NT2/D1 (cell line): ENCODE measurements at regions not wholly inside any gene's neighbourhood (a gene's known extent, or its start where the extent isn't known, plus 50 kb on each side); places are given as distances from the start of the nearest gene placed in this dataset.

Source experiments
- SUZ12 ChIP-seq: IDR thresholded peaks from 2 replicates; pipeline ENCODE4 v1.6.1; 2011; ENCODE audit not compliant: insufficient read length, insufficient read depth; ENCODE audit errors: extremely low read depth
- YY1 ChIP-seq: IDR thresholded peaks from 2 replicates; pipeline ENCODE4 v1.6.1; 2011; ENCODE audit not compliant: insufficient read length, insufficient read depth
- ZNF274 ChIP-seq: IDR thresholded peaks from 2 replicates; pipeline ENCODE4 v1.6.1; 2011; ENCODE audit warnings: mild to moderate bottlenecking, low read depth, low read length

- TF ChIP-seq SUZ12 (no peak), YY1 (no peak), ZNF274 (no peak)
These were observed 831.4 kb downstream of the ADGRL2 start for GRCh38 chr1:82632155-82632554.
